Common myeloid progenitor, CD34-positive (primary cell): ENCODE measurements at regions not wholly inside any gene's neighbourhood (a gene's known extent, or its start where the extent isn't known, plus 50 kb on each side); places are given as distances from the start of the nearest gene placed in this dataset.

Experiments
- CTCF ChIA-PET: fragments of 350-600 bp; sonication (Branson Sonifier 250); formaldehyde crosslinking; loops from one replicate; lab custom pipeline; 2021; ENCODE audit warnings: antibody characterized with exemption; lab: Charles Lee
- POLR2A ChIA-PET: fragments of 350-600 bp; sonication (Branson Sonifier 250); formaldehyde crosslinking; loops from one replicate; lab custom pipeline; 2021; ENCODE audit warnings: antibody characterized with exemption; lab: Charles Lee
- DNase-seq, 3 donors: peaks; one replicate each; pipeline versions ENCODE4 v3.0.0 to v3.0.0-alpha.2; 2013
- H3K27ac ChIP-seq, 2 experiments: 1 replicate in 1 of 2; 2 replicates in 1 of 2; pipeline ENCODE4 v1.7.0; 2013; ENCODE audit warnings: inconsistent platforms in 2 of 2, low read length in 2 of 2, mild to moderate bottlenecking in 2 of 2, low read depth in 1 of 2, moderate library complexity in 1 of 2; ENCODE audit not compliant: severe bottlenecking in 2 of 2, insufficient read depth in 1 of 2, poor library complexity in 1 of 2
- H3K27me3 ChIP-seq, 5 experiments: replicated peaks in 2 of 5; 1 replicate in 3 of 5; 2 replicates in 2 of 5; pipeline versions ENCODE4 v1.6.1 to v1.7.0; 2013; ENCODE audit warnings: low read length in 4 of 5, mild to moderate bottlenecking in 2 of 5, moderate library complexity in 2 of 5, inconsistent platforms in 1 of 5; ENCODE audit not compliant: insufficient read depth in 5 of 5, control insufficient read depth in 4 of 5
- H3K36me3 ChIP-seq, 4 experiments: 1 replicate in 2 of 4; 2 replicates in 2 of 4; pipeline versions ENCODE4 v1.6.1 to v1.7.0; 2013; ENCODE audit warnings: low read length in 3 of 4, control low read depth in 1 of 4, mild to moderate bottlenecking in 1 of 4; ENCODE audit not compliant: control insufficient read depth in 4 of 4, insufficient read depth in 4 of 4
- H3K4me1 ChIP-seq, 4 experiments: 1 replicate in 3 of 4; 2 replicates in 1 of 4; pipeline versions ENCODE4 v1.6.1 to v1.7.1; 2013; ENCODE audit warnings: low read length in 3 of 4, mild to moderate bottlenecking in 3 of 4, control low read depth in 1 of 4, inconsistent platforms in 1 of 4, moderate library complexity in 1 of 4; ENCODE audit not compliant: control insufficient read depth in 4 of 4, insufficient read depth in 4 of 4; ENCODE audit errors: control extremely low read depth in 1 of 4
- H3K4me3 ChIP-seq, 7 experiments: 1 replicate in 4 of 7; 2 replicates in 3 of 7; pipeline versions ENCODE4 v1.5.1 to v1.7.0; 2013; ENCODE audit warnings: mild to moderate bottlenecking in 7 of 7, low read length in 6 of 7, moderate library complexity in 6 of 7, inconsistent platforms in 2 of 7, low read depth in 2 of 7, control low read depth in 1 of 7; ENCODE audit not compliant: insufficient read depth in 4 of 7, control insufficient read depth in 1 of 7; ENCODE audit errors: extremely low read depth in 1 of 7
- H3K9me3 ChIP-seq, 5 experiments: 1 replicate in 4 of 5; 2 replicates in 1 of 5; pipeline versions ENCODE4 v1.6.1 to v1.7.1; 2013; ENCODE audit warnings: low read length in 4 of 5, mild to moderate bottlenecking in 2 of 5, inconsistent platforms in 1 of 5, low read depth in 1 of 5, moderate library complexity in 1 of 5; ENCODE audit not compliant: control insufficient read depth in 4 of 5, insufficient read depth in 2 of 5; ENCODE audit errors: control extremely low read depth in 1 of 5
- WGBS: methylation state at CpG from one replicate; pipeline ENCODE4 v1.1.5; 2013; ENCODE audit not compliant: insufficient coverage; 5-methylcytosine and 5-hydroxymethylcytosine counted together

DNA sequence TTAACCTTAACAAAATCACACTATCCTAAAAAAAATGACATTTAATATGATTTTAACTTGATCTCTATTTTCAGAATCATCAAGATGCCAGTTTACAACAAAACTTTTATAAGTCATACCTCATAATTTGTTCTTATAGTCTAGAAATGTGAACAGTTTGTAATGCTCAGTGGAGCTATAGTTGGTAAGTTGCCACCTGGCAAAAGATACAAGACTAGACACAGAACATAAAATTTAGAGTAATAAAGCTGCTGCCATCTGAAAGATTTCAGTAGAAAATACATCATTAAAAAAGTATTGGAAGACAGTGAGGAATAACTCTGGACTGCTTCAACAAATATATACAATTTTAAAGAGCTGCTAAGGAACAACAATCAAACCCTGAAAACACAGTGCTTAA is 233.8 kb downstream of the GABRG2 start:
- ChIA-PET POLR2A (no interaction called here), CTCF (no interaction called here)
- H3K4me1 ChIP-seq: no peaks in the 10 kb centered on the region
- H3K27ac ChIP-seq: no peak overlapping the region
- no peak overlapping the region for H3K4me3 ChIP-seq
- no peaks in the 10 kb centered on the region for H3K36me3 ChIP-seq
- H3K9me3 ChIP-seq: peaks cover 0 to 8% (median 1%) of the 10 kb centered on the region in 5 experiments
- no peaks in the 10 kb centered on the region for H3K27me3 ChIP-seq
- no peak for DNase-seq

DNA sequence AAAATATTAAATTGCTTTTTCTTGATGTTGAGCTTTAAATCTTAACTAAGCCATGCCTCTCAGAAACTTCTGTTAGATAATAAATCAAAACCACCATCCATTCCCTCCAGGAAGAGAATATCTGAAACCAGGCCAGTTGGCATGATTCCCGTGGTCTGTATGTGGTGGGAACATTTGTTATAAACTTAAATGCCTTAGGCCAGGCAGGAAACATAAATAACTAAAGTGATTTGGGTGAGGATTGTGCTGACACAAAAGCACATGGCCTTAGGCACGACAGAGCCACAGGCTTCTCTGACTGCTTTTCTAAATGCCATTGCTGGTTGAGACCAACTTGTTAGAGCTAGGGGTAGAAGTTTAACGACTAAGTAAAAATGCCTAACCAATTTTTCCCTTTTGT is 255.9 kb downstream of the GABRG2 start:
- Histone ChIP-seq H3K27me3 (peaks cover 0 to 2% (median 0%) of the 10 kb centered on the region in 5 experiments), H3K4me3 (no peak overlapping the region), H3K9me3 (peaks cover 0 to 5% (median 0%) of the 10 kb centered on the region in 5 experiments), H3K27ac (no peak overlapping the region), H3K4me1 (peaks cover 0 to 9% (median 3%) of the 10 kb centered on the region in 4 experiments), H3K36me3 (no peaks in the 10 kb centered on the region)
- ChIA-PET POLR2A (interaction anchor here (0.6 kb wide), 1 partner anchor 41 kb away, joined by 5 read pairs; no protein-coding TSS in a partner anchor), CTCF (no interaction called here)
- 0% methylated on average over 2 of the region's 3 CpGs for WGBS
- DNase-seq: peak in 2 of 3 donors; percentile 21 to 31

DNA sequence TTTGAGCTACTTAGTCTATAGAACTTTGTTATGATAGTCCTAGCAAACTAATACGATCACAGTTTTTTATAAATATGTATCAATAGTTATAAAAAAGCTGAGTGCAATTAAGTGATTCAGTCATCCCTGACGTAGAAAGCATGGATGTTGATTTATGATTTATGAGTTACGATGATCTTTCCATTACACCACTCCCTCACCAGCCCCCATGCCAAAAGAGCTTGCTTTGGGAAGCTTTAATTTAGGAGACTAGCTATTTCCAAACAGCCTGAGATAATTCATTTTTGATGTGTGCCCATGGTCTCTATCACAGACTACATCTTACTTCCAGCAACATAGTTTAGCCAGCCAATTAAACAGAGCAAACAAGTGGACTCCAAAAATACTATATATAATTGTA is 256.8 kb downstream of the GABRG2 start:
- no CpG with 5 or more reads among the region's 3 CpGs for WGBS
- Histone ChIP-seq H3K9me3 (no peaks in the 10 kb centered on the region), H3K4me3 (no peak overlapping the region)

DNA sequence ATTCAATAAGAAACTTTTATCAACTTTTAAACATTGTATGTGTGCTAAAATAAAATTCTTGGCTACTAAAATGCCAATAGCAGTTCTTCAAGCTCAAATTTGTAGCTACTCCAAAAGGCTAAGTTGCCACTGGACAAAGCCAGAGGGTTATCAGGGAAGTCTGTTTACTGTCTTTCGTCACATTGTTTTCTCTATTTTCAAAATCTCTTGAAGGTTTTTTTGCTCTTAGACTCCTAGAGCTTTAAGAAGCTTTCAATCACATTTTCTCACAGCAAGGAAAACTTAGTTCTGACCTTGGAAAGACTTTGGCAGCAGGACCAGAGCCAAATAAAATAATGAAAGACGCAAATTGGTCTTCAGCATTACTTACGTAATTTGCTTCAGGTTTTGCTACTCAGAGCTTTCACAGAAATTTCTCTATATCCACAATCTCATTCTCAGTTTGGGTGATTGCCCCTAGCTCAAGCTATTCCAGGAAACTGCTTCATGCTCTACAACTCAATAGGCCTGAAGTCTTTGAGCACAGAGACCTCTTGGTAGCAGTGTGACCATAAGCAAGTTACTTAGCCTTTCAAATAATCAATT is 257.7 kb downstream of the GABRG2 start:
- Histone ChIP-seq H3K27me3 (peaks cover 0 to 2% (median 0%) of the 10 kb centered on the region in 5 experiments), H3K9me3 (no peaks in the 10 kb centered on the region), H3K4me1 (peaks cover 0 to 9% (median 3%) of the 10 kb centered on the region in 4 experiments), H3K36me3 (no peaks in the 10 kb centered on the region), H3K27ac (no peak overlapping the region), H3K4me3 (no peak overlapping the region)
- ChIA-PET POLR2A (no interaction called here), CTCF (no interaction called here)
- no peak for DNase-seq
- WGBS: 96% methylated on average over 3 of the region's 3 CpGs

More for the DNA sequence above, 256.8 kb downstream of the GABRG2 start:
- CTCF ChIA-PET: no interaction called here
- H3K27ac ChIP-seq: no peak overlapping the region
- peaks cover 0 to 2% (median 0%) of the 10 kb centered on the region in 5 experiments for H3K27me3 ChIP-seq
- POLR2A ChIA-PET: interaction anchor here (0.6 kb wide), 1 partner anchor 42 kb away, joined by 5 read pairs; no protein-coding TSS in a partner anchor
- no peak for DNase-seq
- peaks cover 0 to 9% (median 3%) of the 10 kb centered on the region in 4 experiments for H3K4me1 ChIP-seq
- H3K36me3 ChIP-seq: no peaks in the 10 kb centered on the region

DNA sequence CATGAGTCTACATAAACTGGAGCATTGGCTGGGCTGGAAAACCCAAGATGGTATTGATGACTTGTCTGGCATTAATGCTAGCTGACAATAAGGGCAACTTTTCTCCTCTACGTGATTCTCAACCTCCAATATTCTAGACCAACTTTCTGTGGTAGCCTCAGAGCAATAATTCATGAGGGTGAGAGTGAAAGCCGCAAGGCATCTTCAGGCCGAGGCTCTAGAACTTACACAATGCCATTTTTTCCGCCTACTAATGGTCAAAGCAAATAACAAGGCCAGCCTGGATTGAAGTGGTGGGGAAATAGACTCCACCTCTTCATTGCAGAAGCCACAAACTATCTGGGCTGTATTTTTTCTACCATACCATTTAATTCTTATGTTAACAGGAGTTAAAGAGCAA is 267.4 kb downstream of the GABRG2 start:
- WGBS: 100% methylated on average over 1 of the region's 4 CpGs
- Histone ChIP-seq H3K36me3 (no peaks in the 10 kb centered on the region), H3K4me1 (no peaks in the 10 kb centered on the region), H3K27ac (no peak overlapping the region), H3K4me3 (no peak overlapping the region), H3K27me3 (no peaks in the 10 kb centered on the region), H3K9me3 (no peaks in the 10 kb centered on the region)
- ChIA-PET CTCF (no interaction called here), POLR2A (no interaction called here)
- no peak for DNase-seq

DNA sequence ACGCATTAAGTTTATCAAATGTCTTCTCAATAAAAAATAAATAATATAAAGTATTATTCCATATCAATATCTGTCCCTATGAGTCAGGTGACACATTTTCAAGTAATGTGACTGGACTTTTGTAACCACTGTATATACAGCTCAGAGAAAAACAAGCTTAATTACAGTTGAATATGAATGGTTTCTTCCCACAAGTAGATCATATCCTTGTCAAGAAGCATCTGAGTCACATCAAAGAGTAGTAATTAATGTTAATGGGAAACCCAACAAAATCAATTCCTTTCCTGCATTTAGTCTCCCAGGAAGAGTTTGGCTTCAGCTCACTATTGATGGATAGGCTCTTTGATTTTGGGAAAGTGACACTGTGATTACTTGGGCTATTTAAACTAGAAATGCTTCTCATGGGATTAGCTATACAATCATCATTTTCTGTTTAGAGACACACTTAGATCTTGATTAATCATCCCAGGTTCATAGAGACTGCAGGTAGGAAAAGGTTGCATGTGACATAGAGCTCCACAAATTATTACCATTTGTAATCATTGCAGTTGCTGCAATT is 292.9 kb downstream of the GABRG2 start:
- Histone ChIP-seq H3K27me3 (no peaks in the 10 kb centered on the region), H3K27ac (no peak overlapping the region), H3K36me3 (no peaks in the 10 kb centered on the region), H3K4me3 (no peak overlapping the region), H3K4me1 (no peaks in the 10 kb centered on the region), H3K9me3 (no peaks in the 10 kb centered on the region)
- DNase-seq: no peak
- no CpG with 5 or more reads among the region's 1 CpG for WGBS
- CTCF ChIA-PET: no interaction called here
- POLR2A ChIA-PET: no interaction called here

DNA sequence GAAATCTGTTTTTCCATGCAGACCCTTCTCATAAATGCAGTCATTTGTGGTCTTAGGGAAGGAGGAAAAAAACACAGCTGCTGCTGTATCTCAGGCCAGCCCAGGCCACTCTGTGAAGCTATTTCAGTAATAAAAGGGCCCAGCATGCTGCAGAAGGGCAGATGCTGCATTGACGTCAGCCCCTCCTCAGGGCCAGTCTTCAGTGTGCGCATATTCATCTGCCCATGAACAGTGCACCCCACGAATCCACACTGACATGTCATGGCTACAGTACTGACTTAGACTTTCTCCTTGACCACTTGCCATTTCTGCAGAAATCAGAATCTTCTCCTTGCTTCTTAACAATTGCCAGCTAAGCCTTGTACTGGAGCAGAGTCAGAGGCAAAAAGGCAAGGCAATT is 304.7 kb downstream of the GABRG2 start:
- ChIA-PET POLR2A (no interaction called here), CTCF (no interaction called here)
- Histone ChIP-seq H3K4me1 (no peaks in the 10 kb centered on the region), H3K9me3 (peaks cover 0 to 7% (median 0%) of the 10 kb centered on the region in 5 experiments), H3K36me3 (no peaks in the 10 kb centered on the region), H3K4me3 (no peak overlapping the region), H3K27me3 (no peaks in the 10 kb centered on the region), H3K27ac (no peak overlapping the region)
- DNase-seq: no peak
- WGBS: 64% methylated on average over 3 of the region's 3 CpGs
